ENCODE measurements at regions not wholly inside any gene's neighbourhood (a gene's known extent, or its start where the extent isn't known, plus 50 kb on each side); places are given as distances from the start of the nearest gene placed in this dataset.
"Not testable (repeated sequence)": the region's sequence is repeated elsewhere in the genome, so short reads cannot be mapped to it uniquely, and the experiment has no call there.

DNA sequence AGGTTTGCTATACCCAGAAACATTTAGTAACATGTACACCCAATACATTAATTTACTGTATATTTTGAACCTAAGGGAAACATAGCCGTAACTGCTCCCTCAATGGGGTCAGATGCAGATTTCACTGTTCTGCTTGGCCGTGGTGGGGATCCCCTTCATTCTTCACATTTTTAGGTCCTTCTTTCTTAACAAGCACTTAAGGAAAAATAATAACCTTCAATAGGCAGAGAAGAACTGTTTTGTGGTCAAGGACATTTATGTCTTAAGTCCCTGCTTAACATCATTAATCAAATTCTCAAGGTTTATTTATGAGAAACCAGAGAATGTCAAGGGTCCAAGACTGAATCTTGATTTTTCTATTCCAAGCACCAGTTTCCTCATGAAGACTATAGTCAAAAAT, 592.1 kb upstream of the ANKRD30A start:
- Histone ChIP-seq H3K4me3 (ENCODE audit: insufficient read depth, low read length) (no peak overlapping the region), H3K36me3 (ENCODE audit: insufficient read depth, low read length) (no peaks in the 10 kb centered on the region), H3K27ac (ENCODE audit: low read depth, low read length) (no peak overlapping the region), H3K4me2 (ENCODE audit: insufficient read depth, low read length) (no peak overlapping the region), H3K79me2 (ENCODE audit: insufficient read depth, low read length) (no peaks in the 10 kb centered on the region), H3K27me3 (ENCODE audit: insufficient read depth, low read length) (no peaks in the 10 kb centered on the region), H2AFZ (ENCODE audit: low read length) (no peak overlapping the region), H3K9me3 (ENCODE audit: low read depth, low read length) (no peaks in the 10 kb centered on the region), H3K4me1 (ENCODE audit: insufficient read depth, low read length) (peaks cover 10% of the 10 kb centered on the region), H4K20me1 (ENCODE audit: insufficient read depth, low read length) (no peaks in the 10 kb centered on the region)
- no peak for TF ChIP-seq CTCF (IDR thresholded peaks at IDR 0.05; ENCODE audit: extremely low read depth, low read depth, low read length)
- DNase-seq (ENCODE audit: insufficient read length, low spot score, missing footprints), result peak; percentile 57

- Histone ChIP-seq H3K4me3 (ENCODE audit: insufficient read depth, low read length) (no peak overlapping the region), H3K27ac (ENCODE audit: low read depth, low read length) (no peak overlapping the region), H3K79me2 (ENCODE audit: insufficient read depth, low read length) (no peaks in the 10 kb centered on the region), H2AFZ (ENCODE audit: low read length) (no peak overlapping the region), H3K36me3 (ENCODE audit: insufficient read depth, low read length) (no peaks in the 10 kb centered on the region), H4K20me1 (ENCODE audit: insufficient read depth, low read length) (no peaks in the 10 kb centered on the region), H3K4me2 (ENCODE audit: insufficient read depth, low read length) (no peak overlapping the region), H3K9me3 (ENCODE audit: low read depth, low read length) (no peaks in the 10 kb centered on the region), H3K27me3 (ENCODE audit: insufficient read depth, low read length) (no peaks in the 10 kb centered on the region), H3K4me1 (ENCODE audit: insufficient read depth, low read length) (peaks cover 10% of the 10 kb centered on the region)
- no peak for TF ChIP-seq CTCF (IDR thresholded peaks at IDR 0.05; ENCODE audit: extremely low read depth, low read depth, low read length)
- peak; percentile 79 for DNase-seq (ENCODE audit: insufficient read length, low spot score, missing footprints)
Observed at GRCh38 chr10:36531621-36532020, 593.8 kb upstream of the ANKRD30A start.

GRCh38 chr10:36526033-36526432, 599.4 kb upstream of the ANKRD30A start:
- Histone ChIP-seq H3K27me3 (ENCODE audit: insufficient read depth, low read length) (no peaks in the 10 kb centered on the region), H4K20me1 (ENCODE audit: insufficient read depth, low read length) (no peaks in the 10 kb centered on the region)
- TF ChIP-seq CTCF (IDR thresholded peaks at IDR 0.05; ENCODE audit: extremely low read depth, low read depth, low read length), result no peak

DNA sequence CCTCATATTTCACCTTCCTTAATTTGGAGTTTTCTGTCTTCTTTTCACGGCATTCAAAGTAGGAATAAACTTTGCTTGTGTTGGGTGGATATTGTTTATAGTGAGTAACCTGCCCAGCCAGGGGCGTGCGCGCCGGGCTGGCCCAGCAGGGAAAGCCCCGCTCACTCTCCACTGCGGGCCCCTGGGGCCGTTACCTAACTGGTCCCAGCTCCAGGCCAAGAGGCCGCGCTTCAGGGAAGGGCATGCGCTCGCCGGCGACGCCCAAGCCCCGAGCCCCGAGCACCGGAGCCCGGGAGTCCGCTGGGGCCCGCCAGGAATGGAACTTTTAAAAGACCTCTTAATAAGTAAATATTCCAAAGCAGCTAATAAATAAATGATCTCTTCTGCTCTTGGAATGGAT, 601.3 kb upstream of the ANKRD30A start:
- H2AFZ ChIP-seq (ENCODE audit: low read length); H3K79me2 ChIP-seq (ENCODE audit: insufficient read depth, low read length); H3K36me3 ChIP-seq (ENCODE audit: insufficient read depth, low read length); H4K20me1 ChIP-seq (ENCODE audit: insufficient read depth, low read length); H3K4me3 ChIP-seq (ENCODE audit: insufficient read depth, low read length); H3K27me3 ChIP-seq (ENCODE audit: insufficient read depth, low read length); H3K9me3 ChIP-seq (ENCODE audit: low read depth, low read length); H3K4me1 ChIP-seq (ENCODE audit: insufficient read depth, low read length); DNase-seq (ENCODE audit: insufficient read length, low spot score, missing footprints); H3K4me2 ChIP-seq (ENCODE audit: insufficient read depth, low read length); H3K27ac ChIP-seq (ENCODE audit: low read depth, low read length): not testable (repeated sequence)

More at GRCh38 chr10:36526033-36526432, 599.4 kb upstream of the ANKRD30A start:
- no peak overlapping the region for H3K4me3 ChIP-seq (ENCODE audit: insufficient read depth, low read length)
- no peaks in the 10 kb centered on the region for H3K36me3 ChIP-seq (ENCODE audit: insufficient read depth, low read length)
- H3K27ac ChIP-seq (ENCODE audit: low read depth, low read length), result no peak overlapping the region
- no peak overlapping the region for H2AFZ ChIP-seq (ENCODE audit: low read length)
- H3K4me2 ChIP-seq (ENCODE audit: insufficient read depth, low read length), result no peak overlapping the region
- no peaks in the 10 kb centered on the region for H3K79me2 ChIP-seq (ENCODE audit: insufficient read depth, low read length)
- H3K4me1 ChIP-seq (ENCODE audit: insufficient read depth, low read length), result no peaks in the 10 kb centered on the region
- peak; percentile 30 for DNase-seq (ENCODE audit: insufficient read length, low spot score, missing footprints)
- H3K9me3 ChIP-seq (ENCODE audit: low read depth, low read length), result no peaks in the 10 kb centered on the region

All from osteoblast (primary cell).